ENCODE measurements at regions not wholly inside any gene's neighbourhood (a gene's known extent, or its start where the extent isn't known, plus 50 kb on each side); places are given as distances from the start of the nearest gene placed in this dataset.
"Not testable (repeated sequence)": the region's sequence is repeated elsewhere in the genome, so short reads cannot be mapped to it uniquely, and the experiment has no call there.

DNA sequence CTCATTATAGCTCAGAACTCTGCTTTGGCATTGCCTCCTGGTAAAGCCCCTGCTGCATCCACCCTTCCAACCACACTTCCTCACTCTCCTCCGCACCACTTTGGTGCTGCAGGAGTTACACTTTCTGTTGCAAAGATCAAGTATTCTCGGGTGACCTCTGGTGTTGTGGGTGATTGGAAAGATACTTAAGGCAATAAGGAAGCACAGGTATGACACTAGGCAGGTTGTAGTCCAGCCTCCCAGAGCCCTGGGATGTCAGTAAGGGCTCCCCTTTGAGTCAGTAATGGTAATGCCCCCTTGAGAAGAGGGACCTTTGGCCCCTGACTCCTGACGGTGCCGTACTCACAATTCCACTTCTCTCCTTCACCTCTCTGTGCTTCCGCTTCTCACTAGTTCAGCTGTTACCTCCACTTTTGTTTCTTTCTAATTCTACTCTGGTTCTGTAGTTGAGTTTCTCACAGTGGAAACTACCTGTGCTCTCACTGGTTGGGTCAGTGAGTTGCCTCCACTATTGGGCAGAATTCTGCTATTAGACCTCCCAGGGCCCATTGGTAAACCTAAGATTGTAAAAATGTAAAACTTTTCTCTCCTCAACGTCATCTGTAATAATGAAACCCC lies 350.0 kb downstream of the GOLGA6L6 start:
- DNase-seq (ENCODE audit: low read depth, low spot score); H3K9me3 ChIP-seq (ENCODE audit: insufficient read depth, low read length); H3K4me1 ChIP-seq (ENCODE audit: insufficient read depth, insufficient read length); H3K4me3 ChIP-seq (ENCODE audit: insufficient read length, low read depth); H3K36me3 ChIP-seq (ENCODE audit: insufficient read depth, insufficient read length, low read length); H3K9ac ChIP-seq (ENCODE audit: insufficient read length, low read depth): not testable (repeated sequence)
- peaks cover 39% of the 10 kb centered on the region for H3K27me3 ChIP-seq (ENCODE audit: insufficient read depth, insufficient read length)

DNA sequence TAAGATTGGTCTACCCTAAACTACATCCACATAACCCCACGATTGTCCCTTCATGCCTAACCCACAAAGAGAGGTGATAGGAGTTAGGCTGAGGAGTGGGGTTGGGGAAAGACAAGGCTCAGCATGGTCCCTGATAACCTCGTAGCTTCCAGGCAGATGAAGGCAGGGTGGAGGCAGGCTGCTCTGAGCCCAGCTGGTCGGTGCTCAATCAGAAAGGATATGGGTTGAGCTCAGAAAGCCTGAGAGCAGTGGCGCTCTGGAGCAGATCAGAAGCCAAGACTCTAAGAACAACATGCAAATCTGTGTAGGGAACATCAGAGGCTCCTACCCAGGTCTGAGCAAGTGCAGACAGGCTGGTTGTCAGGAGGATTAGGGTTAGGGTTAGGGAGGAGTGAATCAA lies 353.0 kb downstream of the GOLGA6L6 start:
- not testable (repeated sequence) for DNase-seq (ENCODE audit: low read depth, low spot score); H3K9ac ChIP-seq (ENCODE audit: insufficient read length, low read depth); H3K4me3 ChIP-seq (ENCODE audit: insufficient read length, low read depth); H3K9me3 ChIP-seq (ENCODE audit: insufficient read depth, low read length); H3K4me1 ChIP-seq (ENCODE audit: insufficient read depth, insufficient read length); H3K36me3 ChIP-seq (ENCODE audit: insufficient read depth, insufficient read length, low read length)
- peaks cover 37% of the 10 kb centered on the region for H3K27me3 ChIP-seq (ENCODE audit: insufficient read depth, insufficient read length)

GRCh38 chr15:20187370-20188355 lies 353.9 kb downstream of the GOLGA6L6 start:
- not testable (repeated sequence) for H3K9me3 ChIP-seq (ENCODE audit: insufficient read depth, low read length); H3K36me3 ChIP-seq (ENCODE audit: insufficient read depth, insufficient read length, low read length); H3K4me1 ChIP-seq (ENCODE audit: insufficient read depth, insufficient read length); H3K9ac ChIP-seq (ENCODE audit: insufficient read length, low read depth); H3K4me3 ChIP-seq (ENCODE audit: insufficient read length, low read depth); DNase-seq (ENCODE audit: low read depth, low spot score)
- H3K27me3 ChIP-seq (ENCODE audit: insufficient read depth, insufficient read length), result peaks cover 37% of the 10 kb centered on the region

DNA sequence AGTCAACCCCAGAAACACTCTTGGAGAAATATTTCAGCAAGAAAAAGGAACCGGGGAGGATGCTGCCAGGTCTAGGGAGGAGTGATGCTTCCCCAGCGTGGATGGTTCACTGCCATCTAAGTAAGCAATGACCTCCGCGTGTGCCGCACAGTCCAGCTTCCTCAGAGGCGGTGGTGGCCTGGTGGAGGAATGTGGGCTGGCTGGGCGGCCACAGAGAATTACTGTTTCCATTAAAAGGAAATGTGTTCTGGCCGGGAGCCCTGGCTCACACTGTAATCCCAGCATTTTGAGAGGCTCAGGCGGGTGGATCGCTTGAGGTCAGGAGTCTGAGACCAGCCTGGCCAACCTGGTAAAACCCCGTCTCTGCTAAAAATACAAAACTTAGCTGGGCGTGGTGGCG lies 356.7 kb downstream of the GOLGA6L6 start:
- not testable (repeated sequence) for DNase-seq (ENCODE audit: low read depth, low spot score); H3K9me3 ChIP-seq (ENCODE audit: insufficient read depth, low read length); H3K4me1 ChIP-seq (ENCODE audit: insufficient read depth, insufficient read length); H3K9ac ChIP-seq (ENCODE audit: insufficient read length, low read depth); H3K36me3 ChIP-seq (ENCODE audit: insufficient read depth, insufficient read length, low read length); H3K4me3 ChIP-seq (ENCODE audit: insufficient read length, low read depth)
- peaks cover 23% of the 10 kb centered on the region for H3K27me3 ChIP-seq (ENCODE audit: insufficient read depth, insufficient read length)

- H3K4me1 ChIP-seq (ENCODE audit: insufficient read depth, insufficient read length); H3K9ac ChIP-seq (ENCODE audit: insufficient read length, low read depth); H3K27me3 ChIP-seq (ENCODE audit: insufficient read depth, insufficient read length); DNase-seq (ENCODE audit: low read depth, low spot score); H3K4me3 ChIP-seq (ENCODE audit: insufficient read length, low read depth); H3K36me3 ChIP-seq (ENCODE audit: insufficient read depth, insufficient read length, low read length); H3K9me3 ChIP-seq (ENCODE audit: insufficient read depth, low read length): not testable (repeated sequence)
Measured at GRCh38 chr15:20168221-20168620, 373.4 kb downstream of the GOLGA6L6 start.

DNA sequence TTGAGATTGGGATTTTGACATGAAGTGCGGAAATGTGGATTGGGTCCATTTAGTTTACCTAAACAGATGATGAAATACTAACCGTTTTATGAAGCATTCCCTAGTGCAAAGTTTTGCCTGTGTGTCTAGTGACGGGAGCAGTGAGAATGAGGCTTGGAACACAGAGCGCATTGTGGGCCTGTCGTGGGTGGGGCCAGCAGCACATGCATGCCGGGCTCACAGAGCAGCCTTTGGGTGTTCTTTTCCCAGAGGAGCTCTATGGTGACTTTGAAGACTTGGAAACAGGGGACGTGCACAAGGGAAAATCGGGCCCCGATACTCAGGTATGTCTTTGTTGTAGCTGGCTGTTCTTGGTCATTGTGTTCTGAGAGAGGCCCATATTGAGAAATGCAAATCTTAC lies 388.1 kb downstream of the GOLGA6L6 start:
- H3K27me3 ChIP-seq (ENCODE audit: insufficient read depth, insufficient read length); H3K36me3 ChIP-seq (ENCODE audit: insufficient read depth, insufficient read length, low read length); H3K9ac ChIP-seq (ENCODE audit: insufficient read length, low read depth); DNase-seq (ENCODE audit: low read depth, low spot score); H3K9me3 ChIP-seq (ENCODE audit: insufficient read depth, low read length); H3K4me1 ChIP-seq (ENCODE audit: insufficient read depth, insufficient read length); H3K4me3 ChIP-seq (ENCODE audit: insufficient read length, low read depth): not testable (repeated sequence)

- H3K36me3 ChIP-seq (ENCODE audit: insufficient read depth, insufficient read length, low read length); DNase-seq (ENCODE audit: low read depth, low spot score); H3K9ac ChIP-seq (ENCODE audit: insufficient read length, low read depth); H3K9me3 ChIP-seq (ENCODE audit: insufficient read depth, low read length); H3K4me1 ChIP-seq (ENCODE audit: insufficient read depth, insufficient read length); H3K27me3 ChIP-seq (ENCODE audit: insufficient read depth, insufficient read length); H3K4me3 ChIP-seq (ENCODE audit: insufficient read length, low read depth): not testable (repeated sequence)
Measured at GRCh38 chr15:20148679-20149078, 392.9 kb downstream of the GOLGA6L6 start.

DNA sequence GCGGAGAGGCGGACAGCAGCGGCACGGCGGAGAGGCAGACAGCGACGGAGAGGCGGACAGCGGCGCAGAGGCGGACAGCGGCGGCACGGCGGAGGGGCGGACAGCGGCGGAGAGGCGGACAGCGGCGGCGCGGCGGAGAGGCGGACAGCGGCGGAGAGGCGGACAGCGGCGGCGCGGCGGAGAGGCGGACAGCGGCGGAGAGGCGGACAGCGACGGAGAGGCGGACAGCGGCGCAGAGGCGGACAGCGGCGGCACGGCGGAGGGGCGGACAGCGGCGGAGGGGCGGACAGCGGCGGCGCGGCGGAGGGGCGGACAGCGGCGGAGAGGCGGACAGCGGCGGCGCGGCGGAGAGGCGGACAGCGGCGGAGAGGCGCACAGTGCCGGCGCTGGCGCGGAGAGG lies 393.6 kb downstream of the GOLGA6L6 start:
- not testable (repeated sequence) for H3K9me3 ChIP-seq (ENCODE audit: insufficient read depth, low read length); DNase-seq (ENCODE audit: low read depth, low spot score); H3K36me3 ChIP-seq (ENCODE audit: insufficient read depth, insufficient read length, low read length); H3K9ac ChIP-seq (ENCODE audit: insufficient read length, low read depth); H3K27me3 ChIP-seq (ENCODE audit: insufficient read depth, insufficient read length); H3K4me3 ChIP-seq (ENCODE audit: insufficient read length, low read depth); H3K4me1 ChIP-seq (ENCODE audit: insufficient read depth, insufficient read length)

GRCh38 chr15:20144333-20145036 lies 397.1 kb downstream of the GOLGA6L6 start:
- H3K9me3 ChIP-seq (ENCODE audit: insufficient read depth, low read length); H3K4me3 ChIP-seq (ENCODE audit: insufficient read length, low read depth); H3K27me3 ChIP-seq (ENCODE audit: insufficient read depth, insufficient read length); H3K4me1 ChIP-seq (ENCODE audit: insufficient read depth, insufficient read length); H3K9ac ChIP-seq (ENCODE audit: insufficient read length, low read depth); DNase-seq (ENCODE audit: low read depth, low spot score); H3K36me3 ChIP-seq (ENCODE audit: insufficient read depth, insufficient read length, low read length): not testable (repeated sequence)

DNA sequence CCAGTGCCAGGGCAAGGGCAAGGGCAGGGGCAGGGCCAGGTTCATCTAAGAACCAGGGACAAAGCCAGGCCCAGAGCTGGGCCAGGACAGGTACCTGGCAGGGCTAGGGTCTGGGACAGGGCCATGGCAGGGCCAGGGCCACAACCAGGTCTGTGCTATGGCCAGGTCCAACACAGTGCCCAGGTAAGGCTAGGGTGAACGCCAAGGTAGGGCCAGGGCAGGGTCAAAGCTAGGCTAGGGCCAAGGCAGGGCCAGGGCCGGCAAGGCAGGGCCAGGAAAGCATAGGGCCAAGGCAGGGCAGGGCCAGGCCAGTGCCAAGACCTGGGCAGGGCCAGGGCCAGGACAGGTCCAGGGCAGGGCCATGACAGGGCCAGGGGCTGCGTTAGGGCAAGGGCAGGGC lies 398.7 kb downstream of the GOLGA6L6 start:
- H3K36me3 ChIP-seq (ENCODE audit: insufficient read depth, insufficient read length, low read length); H3K4me1 ChIP-seq (ENCODE audit: insufficient read depth, insufficient read length); H3K27me3 ChIP-seq (ENCODE audit: insufficient read depth, insufficient read length); H3K9me3 ChIP-seq (ENCODE audit: insufficient read depth, low read length); H3K4me3 ChIP-seq (ENCODE audit: insufficient read length, low read depth); H3K9ac ChIP-seq (ENCODE audit: insufficient read length, low read depth); DNase-seq (ENCODE audit: low read depth, low spot score): not testable (repeated sequence)

GRCh38 chr15:20142410-20142809 lies 399.2 kb downstream of the GOLGA6L6 start:
- not testable (repeated sequence) for H3K4me1 ChIP-seq (ENCODE audit: insufficient read depth, insufficient read length); H3K27me3 ChIP-seq (ENCODE audit: insufficient read depth, insufficient read length); H3K4me3 ChIP-seq (ENCODE audit: insufficient read length, low read depth); H3K9me3 ChIP-seq (ENCODE audit: insufficient read depth, low read length); DNase-seq (ENCODE audit: low read depth, low spot score); H3K36me3 ChIP-seq (ENCODE audit: insufficient read depth, insufficient read length, low read length); H3K9ac ChIP-seq (ENCODE audit: insufficient read length, low read depth)
